ENCODE measurements at regions not wholly inside any gene's neighbourhood (a gene's known extent, or its start where the extent isn't known, plus 50 kb on each side); places are given as distances from the start of the nearest gene placed in this dataset.

DNA sequence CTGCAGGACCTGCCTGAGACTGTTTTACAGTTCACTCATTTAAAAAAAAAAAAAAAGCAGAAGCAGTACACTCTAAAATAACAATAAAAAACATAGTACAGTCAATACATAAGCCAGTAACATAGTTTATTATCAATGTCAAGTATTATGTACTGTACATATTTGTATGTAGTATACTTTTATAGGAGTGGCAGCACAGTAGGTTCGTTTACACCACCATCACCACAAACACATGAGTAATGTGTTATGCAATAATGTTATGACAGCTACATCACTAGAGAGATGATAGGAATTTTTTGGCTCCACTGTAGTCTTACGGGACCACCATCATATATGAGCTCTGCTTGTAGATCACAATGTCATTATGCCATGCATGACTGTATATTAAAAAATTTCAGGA lies 462.8 kb downstream of the ISL1 start:
- H3K36me3 ChIP-seq (ENCODE audit: control insufficient read depth, insufficient read depth, low read length): no peaks in the 10 kb centered on the region
- H3K4me3 ChIP-seq (ENCODE audit: low read depth, low read length): no peak overlapping the region
- DNase-seq (ENCODE audit: low read depth): no peak

GRCh38 chr5:51859624-51860023 lies 476.4 kb downstream of the ISL1 start:
- H3K27me3 ChIP-seq (ENCODE audit: control insufficient read depth, insufficient read depth, low read length): no peaks in the 10 kb centered on the region
- H3K4me3 ChIP-seq (ENCODE audit: low read depth, low read length): no peak overlapping the region
- TF ChIP-seq, protein P1, sequence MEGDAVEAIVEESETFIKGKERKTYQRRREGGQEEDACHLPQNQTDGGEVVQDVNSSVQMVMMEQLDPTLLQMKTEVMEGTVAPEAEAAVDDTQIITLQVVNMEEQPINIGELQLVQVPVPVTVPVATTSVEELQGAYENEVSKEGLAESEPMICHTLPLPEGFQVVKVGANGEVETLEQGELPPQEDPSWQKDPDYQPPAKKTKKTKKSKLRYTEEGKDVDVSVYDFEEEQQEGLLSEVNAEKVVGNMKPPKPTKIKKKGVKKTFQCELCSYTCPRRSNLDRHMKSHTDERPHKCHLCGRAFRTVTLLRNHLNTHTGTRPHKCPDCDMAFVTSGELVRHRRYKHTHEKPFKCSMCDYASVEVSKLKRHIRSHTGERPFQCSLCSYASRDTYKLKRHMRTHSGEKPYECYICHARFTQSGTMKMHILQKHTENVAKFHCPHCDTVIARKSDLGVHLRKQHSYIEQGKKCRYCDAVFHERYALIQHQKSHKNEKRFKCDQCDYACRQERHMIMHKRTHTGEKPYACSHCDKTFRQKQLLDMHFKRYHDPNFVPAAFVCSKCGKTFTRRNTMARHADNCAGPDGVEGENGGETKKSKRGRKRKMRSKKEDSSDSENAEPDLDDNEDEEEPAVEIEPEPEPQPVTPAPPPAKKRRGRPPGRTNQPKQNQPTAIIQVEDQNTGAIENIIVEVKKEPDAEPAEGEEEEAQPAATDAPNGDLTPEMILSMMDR (IDR thresholded peaks at IDR 0.05; ENCODE audit: insufficient read depth, low read length, poor library complexity, severe bottlenecking): no peak
- no peaks in the 10 kb centered on the region for H3K36me3 ChIP-seq (ENCODE audit: control insufficient read depth, insufficient read depth, low read length)
- no peak for DNase-seq (ENCODE audit: low read depth)

More for the DNA sequence above, 462.8 kb downstream of the ISL1 start:
- H3K27me3 ChIP-seq (ENCODE audit: control insufficient read depth, insufficient read depth, low read length): no peaks in the 10 kb centered on the region
- TF ChIP-seq, protein P1 (IDR thresholded peaks at IDR 0.05; ENCODE audit: insufficient read depth, low read length, poor library complexity, severe bottlenecking): no peak

DNA sequence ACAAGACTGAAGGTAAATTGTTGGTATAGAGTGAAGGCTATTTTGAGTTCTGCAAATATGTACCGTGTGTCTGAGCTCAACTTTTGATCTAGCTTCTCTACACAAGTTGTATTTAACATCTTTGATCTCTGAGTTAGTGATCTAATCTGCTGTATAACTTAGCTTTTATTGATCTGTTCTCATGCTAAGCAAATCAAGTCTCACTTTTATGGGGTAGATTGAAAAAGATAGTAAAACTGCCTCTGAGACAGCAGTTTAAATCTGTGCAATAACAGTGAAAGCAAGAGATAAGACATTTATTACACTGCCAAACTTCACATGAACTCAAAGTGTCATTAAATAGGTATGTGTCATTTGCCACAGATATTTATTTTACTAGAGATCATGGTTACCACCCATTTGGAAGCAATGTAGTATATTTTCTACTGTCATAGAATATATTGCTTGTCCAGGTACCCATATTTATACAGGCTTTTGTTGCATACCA lies 477.3 kb downstream of the ISL1 start:
- no peak for DNase-seq (ENCODE audit: low read depth)
- no peaks in the 10 kb centered on the region for H3K36me3 ChIP-seq (ENCODE audit: control insufficient read depth, insufficient read depth, low read length)
- no peak overlapping the region for H3K4me3 ChIP-seq (ENCODE audit: low read depth, low read length)
- TF ChIP-seq, protein P1 (IDR thresholded peaks at IDR 0.05; ENCODE audit: insufficient read depth, low read length, poor library complexity, severe bottlenecking): no peak
- no peaks in the 10 kb centered on the region for H3K27me3 ChIP-seq (ENCODE audit: control insufficient read depth, insufficient read depth, low read length)

DNA sequence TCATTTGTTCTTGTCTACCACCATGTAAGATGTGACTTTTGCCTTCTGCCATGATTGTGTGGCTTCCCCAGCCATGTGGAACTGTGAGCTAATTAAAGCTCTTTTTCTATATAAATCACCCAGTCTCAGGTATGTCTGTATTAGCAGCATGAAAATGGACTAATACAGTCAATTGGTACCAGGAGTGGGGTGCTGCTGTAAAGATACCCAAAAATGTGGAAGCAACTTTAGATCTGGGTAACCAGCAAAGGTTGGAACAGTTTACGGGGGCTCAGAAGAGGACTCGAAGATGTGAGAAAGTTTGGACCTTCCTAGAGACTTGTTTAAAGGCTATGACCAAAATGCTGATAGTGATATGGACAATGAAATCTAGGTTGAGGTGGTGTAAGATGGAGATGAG lies 488.9 kb downstream of the ISL1 start:
- Histone ChIP-seq H3K4me3 (ENCODE audit: low read depth, low read length) (no peak overlapping the region), H3K36me3 (ENCODE audit: control insufficient read depth, insufficient read depth, low read length) (no peaks in the 10 kb centered on the region), H3K27me3 (ENCODE audit: control insufficient read depth, insufficient read depth, low read length) (no peaks in the 10 kb centered on the region)
- no peak for DNase-seq (ENCODE audit: low read depth)
- TF ChIP-seq, protein P1 (IDR thresholded peaks at IDR 0.05; ENCODE audit: insufficient read depth, low read length, poor library complexity, severe bottlenecking): no peak

GRCh38 chr5:51881901-51882300 lies 498.7 kb downstream of the ISL1 start:
- TF ChIP-seq, protein P1 (IDR thresholded peaks at IDR 0.05; ENCODE audit: insufficient read depth, low read length, poor library complexity, severe bottlenecking): no peak
- Histone ChIP-seq H3K27me3 (ENCODE audit: control insufficient read depth, insufficient read depth, low read length) (no peaks in the 10 kb centered on the region), H3K4me3 (ENCODE audit: low read depth, low read length) (no peak overlapping the region), H3K36me3 (ENCODE audit: control insufficient read depth, insufficient read depth, low read length) (no peaks in the 10 kb centered on the region)
- no peak for DNase-seq (ENCODE audit: low read depth)

- Histone ChIP-seq H3K36me3 (ENCODE audit: control insufficient read depth, insufficient read depth, low read length) (no peaks in the 10 kb centered on the region), H3K4me3 (ENCODE audit: low read depth, low read length) (no peak overlapping the region), H3K27me3 (ENCODE audit: control insufficient read depth, insufficient read depth, low read length) (no peaks in the 10 kb centered on the region)
- no peak for DNase-seq (ENCODE audit: low read depth)
- TF ChIP-seq, protein P1 (IDR thresholded peaks at IDR 0.05; ENCODE audit: insufficient read depth, low read length, poor library complexity, severe bottlenecking): no peak
Measured at GRCh38 chr5:51882647-51883046, 499.4 kb downstream of the ISL1 start.

Measured in kidney epithelial cell (primary cell).